GM12878 (cell line): ENCODE measurements at regions not wholly inside any gene's neighbourhood (a gene's known extent, or its start where the extent isn't known, plus 50 kb on each side); places are given as distances from the start of the nearest gene placed in this dataset.

Source experiments
- ATAC-seq: fragments of 200-7000 bp; cut with Tn5 transposase; 3 replicates; pipeline ENCODE4 v1.9.1; 2020; ENCODE audit warnings: mild to moderate bottlenecking, moderate library complexity
- BruUV-seq: library from RNA; stranded (reverse); fragments of 400-500 nt; replicated peaks from 2 replicates; lab custom pipeline; 2021; lab: Mats Ljungman, UMichigan
- CTCF ChIA-PET: fragments of 300-600 bp; sonication (Branson Sonifier 250); formaldehyde crosslinking; extraction: SDS; loops from one replicate; lab custom pipeline; 2021; ENCODE audit warnings: inconsistent platforms; lab: Yijun Ruan, JAX
- POLR2A ChIA-PET: fragments of 350-600 bp; formaldehyde crosslinking; extraction: SDS; loops from one replicate; lab custom pipeline; 2021; ENCODE audit warnings: inconsistent platforms; lab: Charles Lee
- RAD21 ChIA-PET: fragments of 300-600 bp; sonication (Branson Sonifier 250); formaldehyde crosslinking; loops from one replicate; lab custom pipeline; 2023; ENCODE audit warnings: antibody characterized with exemption; ENCODE audit not compliant: unreplicated experiment; lab: Charles Lee
- SMC1A ChIA-PET: fragments of 300-600 bp; sonication (Branson Sonifier 250); formaldehyde crosslinking; loops from one replicate; lab custom pipeline; 2023; ENCODE audit not compliant: unreplicated experiment, uncharacterized antibody; lab: Charles Lee
- DNase-seq: peaks from one replicate; pipeline ENCODE4 v3.0.0-alpha.2; 2011; ENCODE audit warnings: low read depth, low spot score
- FAIRE-seq: peaks from 3 replicates; lab custom pipeline; 2011; peaks lifted over from hg19 to GRCh38; lab: Jason Lieb, UNC
- H2AFZ ChIP-seq: 2 replicates; pipeline ENCODE4 v1.6.0; 2011; ENCODE audit warnings: low read depth, low read length, control low read depth; ENCODE audit not compliant: control insufficient read depth
- H3K27ac ChIP-seq: 2 replicates; pipeline ENCODE4 v1.5.1; 2011; ENCODE audit warnings: control low read depth; ENCODE audit not compliant: control insufficient read depth, insufficient read depth
- H3K27me3 ChIP-seq, 2 experiments: replicated peaks in 1 of 2; 2 replicates each; pipeline versions ENCODE4 v1.6.0 to v1.6.1; 2011; ENCODE audit warnings: low read length in 1 of 2; ENCODE audit not compliant: control insufficient read depth in 2 of 2, insufficient read depth in 2 of 2
- H3K36me3 ChIP-seq, 2 experiments: 2 replicates each; pipeline ENCODE4 v1.5.1; 2011; ENCODE audit warnings: low read length in 1 of 2; ENCODE audit not compliant: control insufficient read depth in 2 of 2, insufficient read depth in 2 of 2
- H3K4me1 ChIP-seq: 2 replicates; pipeline ENCODE4 v1.6.1; 2011; ENCODE audit warnings: mild to moderate bottlenecking, low read length, moderate library complexity, mixed read lengths; ENCODE audit not compliant: control insufficient read depth, insufficient read depth
- H3K4me2 ChIP-seq: 2 replicates; pipeline ENCODE4 v1.6.0; 2011; ENCODE audit warnings: control low read depth; ENCODE audit not compliant: control insufficient read depth, insufficient read depth
- H3K4me3 ChIP-seq: fragments of 200-600 bp; sonication (generic); 2 replicates; pipeline ENCODE4 v1.5.1; 2016
- H3K79me2 ChIP-seq: 2 replicates; pipeline ENCODE4 v1.6.0; 2011; ENCODE audit warnings: low read length; ENCODE audit not compliant: control insufficient read depth, insufficient read depth
- H3K9ac ChIP-seq: 2 replicates; pipeline ENCODE4 v1.8.0; 2011; ENCODE audit warnings: low read length, control low read depth, mixed read lengths; ENCODE audit not compliant: control insufficient read depth, insufficient read depth
- H3K9me3 ChIP-seq: replicated peaks from 3 replicates; pipeline ENCODE4 v1.5.1; 2011; ENCODE audit warnings: mild to moderate bottlenecking, low read length; ENCODE audit not compliant: control insufficient read depth, insufficient read depth
- H4K20me1 ChIP-seq: 2 replicates; pipeline ENCODE4 v1.6.0; 2011; ENCODE audit not compliant: control insufficient read depth, insufficient read depth
- ASH2L ChIP-seq: fragments of 300-600, 200-600 bp; sonication (generic); IDR thresholded peaks from 2 replicates; pipeline ENCODE4 v1.6.1; 2017; ENCODE audit warnings: low read depth, mild to moderate bottlenecking, borderline replicate concordance
- CREM ChIP-seq: IDR thresholded peaks from 2 replicates; pipeline ENCODE4 v1.6.1; 2014; ENCODE audit warnings: antibody characterized with exemption, low read depth
- ESRRA ChIP-seq: IDR thresholded peaks from 2 replicates; pipeline ENCODE4 v1.6.1; 2012; ENCODE audit warnings: mild to moderate bottlenecking, low read length, improper control_type of control experiment
- FOXM1 ChIP-seq: IDR thresholded peaks from 2 replicates; pipeline ENCODE4 v1.6.1; 2012; ENCODE audit warnings: low read depth, mild to moderate bottlenecking, inconsistent platforms, low read length, moderate library complexity
- HCFC1 ChIP-seq: fragments of 150-350 bp; IDR thresholded peaks from 2 replicates; pipeline ENCODE4 v1.6.1; 2014; ENCODE audit warnings: low read length
- RAD21 ChIP-seq: IDR thresholded peaks from 2 replicates; pipeline ENCODE4 v1.6.1; 2011; ENCODE audit warnings: mild to moderate bottlenecking, low read depth, low read length, moderate library complexity; ENCODE audit not compliant: insufficient read depth
- RB1 ChIP-seq: fragments of 450-650 bp; formaldehyde crosslinking; IDR thresholded peaks from 2 replicates; pipeline ENCODE4 v1.6.1; 2017; ENCODE audit warnings: mild to moderate bottlenecking, borderline replicate concordance
- SUZ12 ChIP-seq: fragments of 200-600 bp; sonication (generic); IDR thresholded peaks from one replicate; pipeline ENCODE4 v1.6.1; 2018; ENCODE audit warnings: antibody characterized with exemption, mild to moderate bottlenecking; ENCODE audit not compliant: unreplicated experiment
- ZNF207 ChIP-seq: fragments of 450-650 bp; IDR thresholded peaks from 2 replicates; pipeline ENCODE4 v1.6.1; 2014; ENCODE audit warnings: antibody characterized with exemption, mild to moderate bottlenecking, borderline replicate concordance
- ZSCAN29 ChIP-seq: fragments of 450-650 bp; IDR thresholded peaks from 2 replicates; pipeline ENCODE4 v1.6.1; 2017; ENCODE audit warnings: mild to moderate bottlenecking, moderate library complexity
- WGBS: methylation state at CpG from one replicate; pipeline ENCODE4 v1.1.6; 2016; ENCODE audit warnings: low lambda C conversion rate; ENCODE audit not compliant: insufficient replicate concordance, insufficient coverage; ENCODE audit errors: missing lambda C conversion rate; 5-methylcytosine and 5-hydroxymethylcytosine counted together
- in situ Hi-C: fragments of 300-500 bp; cut with MboI; formaldehyde crosslinking; loops from 9 replicates; pipeline ENCODE4 v1.14.3; 2018; ENCODE audit warnings: mixed read lengths
- intact Hi-C: fragments of 100-400 bp; cut with micrococcal nuclease; formaldehyde crosslinking; loops from one replicate; pipeline ENCODE4 v1.14.2; 2022; ENCODE audit not compliant: unreplicated experiment
- TF ChIP-seq, protein P1 (sequence below): fragments of 450-650 bp; conservative IDR thresholded peaks from 2 replicates; pipeline ENCODE4 v1.6.1; 2017; ENCODE audit warnings: mild to moderate bottlenecking, moderate library complexity

DNA sequence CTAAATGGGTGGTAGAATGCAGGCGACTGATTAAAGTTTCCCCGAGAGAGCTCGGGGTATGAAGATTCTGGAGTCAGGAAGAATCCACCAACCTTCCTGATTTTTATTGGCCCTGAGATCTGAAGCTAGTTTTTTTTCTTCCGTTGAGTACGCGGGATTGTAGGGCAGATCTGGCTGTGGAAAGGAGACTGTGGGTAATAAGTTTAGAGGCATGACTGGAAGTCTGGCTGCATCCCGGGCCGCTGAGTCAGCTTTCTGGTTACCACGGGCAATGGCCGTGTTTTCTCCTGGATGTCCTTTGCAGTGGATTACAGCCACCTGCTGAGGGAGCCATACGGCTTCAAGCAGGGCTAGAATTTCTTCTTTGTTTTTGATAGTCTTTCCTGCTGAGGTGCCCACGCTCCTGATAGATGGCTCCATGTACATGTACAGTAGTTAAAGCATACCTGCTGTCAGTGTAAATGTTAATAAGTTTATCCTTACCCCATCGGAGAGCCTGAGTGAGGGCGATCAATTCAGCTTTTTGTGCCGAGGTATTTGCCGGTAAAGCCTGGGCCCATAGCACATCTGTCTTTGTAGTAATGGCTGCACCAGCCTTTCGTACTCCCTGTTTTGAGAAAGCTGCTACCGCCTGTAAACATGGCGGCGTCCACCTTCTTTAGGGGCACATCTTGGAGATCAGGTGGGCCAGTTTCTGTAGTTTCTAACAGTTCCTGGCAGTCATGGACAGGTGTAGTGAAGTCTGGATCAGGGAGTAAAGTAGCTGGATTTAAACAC, 154.0 kb downstream of the TRIM27 start:
- intact Hi-C loops = no loop called here
- Histone ChIP-seq H2AFZ (no peak overlapping the region), H3K79me2 (no peaks in the 10 kb centered on the region), H3K4me2 (no peak overlapping the region), H3K9me3 (peaks cover 2% of the 10 kb centered on the region; the same call in 2 of the 3 replicates), H4K20me1 (no peaks in the 10 kb centered on the region), H3K4me3 (no peak overlapping the region), H3K27me3 (peaks cover 0 to 8% of the 10 kb centered on the region in 2 experiments; a peak in 2 of 4 replicates), H3K36me3 (no peaks in the 10 kb centered on the region), H3K4me1 (no peaks in the 10 kb centered on the region), H3K9ac (no peak overlapping the region), H3K27ac (no peak overlapping the region)
- in situ Hi-C loops = loop anchor here (10.0 kb wide), 1 partner anchor 65 kb away; no protein-coding TSS in a partner anchor
- no peak for TF ChIP-seq ZNF207
- TF ChIP-seq RAD21 = no peak
- no peak for TF ChIP-seq SUZ12
- TF ChIP-seq RB1 = no peak
- TF ChIP-seq ASH2L = no peak
- TF ChIP-seq, protein P1, sequence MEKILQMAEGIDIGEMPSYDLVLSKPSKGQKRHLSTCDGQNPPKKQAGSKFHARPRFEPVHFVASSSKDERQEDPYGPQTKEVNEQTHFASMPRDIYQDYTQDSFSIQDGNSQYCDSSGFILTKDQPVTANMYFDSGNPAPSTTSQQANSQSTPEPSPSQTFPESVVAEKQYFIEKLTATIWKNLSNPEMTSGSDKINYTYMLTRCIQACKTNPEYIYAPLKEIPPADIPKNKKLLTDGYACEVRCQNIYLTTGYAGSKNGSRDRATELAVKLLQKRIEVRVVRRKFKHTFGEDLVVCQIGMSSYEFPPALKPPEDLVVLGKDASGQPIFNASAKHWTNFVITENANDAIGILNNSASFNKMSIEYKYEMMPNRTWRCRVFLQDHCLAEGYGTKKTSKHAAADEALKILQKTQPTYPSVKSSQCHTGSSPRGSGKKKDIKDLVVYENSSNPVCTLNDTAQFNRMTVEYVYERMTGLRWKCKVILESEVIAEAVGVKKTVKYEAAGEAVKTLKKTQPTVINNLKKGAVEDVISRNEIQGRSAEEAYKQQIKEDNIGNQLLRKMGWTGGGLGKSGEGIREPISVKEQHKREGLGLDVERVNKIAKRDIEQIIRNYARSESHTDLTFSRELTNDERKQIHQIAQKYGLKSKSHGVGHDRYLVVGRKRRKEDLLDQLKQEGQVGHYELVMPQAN = no peak
- no peak for TF ChIP-seq CREM
- TF ChIP-seq FOXM1 = no peak
- TF ChIP-seq ESRRA = no peak
- TF ChIP-seq ZSCAN29 = no peak
- no peak for TF ChIP-seq HCFC1
- ChIA-PET CTCF (interaction anchor here (1.5 kb wide), 1 partner anchor 67 kb away, joined by 3 read pairs; no protein-coding TSS in a partner anchor), RAD21 (no interaction called here), POLR2A (no interaction called here), SMC1A (interaction anchor here (1.5 kb wide), 1 partner anchor 41 kb away, joined by 3 read pairs; no protein-coding TSS in a partner anchor)
- 32% methylated on average over 20 of the region's 20 CpGs for WGBS
- ATAC-seq (no peak), FAIRE-seq (no peak), DNase-seq (no peak)
- BruUV-seq = no TSS peak
